D721Med (cell line): ENCODE measurements at regions not wholly inside any gene's neighbourhood (a gene's known extent, or its start where the extent isn't known, plus 50 kb on each side); places are given as distances from the start of the nearest gene placed in this dataset.

Experiments used
- DNase-seq: peaks from one replicate; pipeline ENCODE4 v3.0.0; 2011; ENCODE audit warnings: low spot score; ENCODE audit not compliant: insufficient read length
- FAIRE-seq: peaks from 2 replicates; lab custom pipeline; 2011; peaks lifted over from hg19 to GRCh38; lab: Jason Lieb, UNC
- TF ChIP-seq, protein P1 (sequence below): IDR thresholded peaks from 2 replicates; pipeline ENCODE4 v1.5.1; 2012; ENCODE audit warnings: mild to moderate bottlenecking, control low read depth; ENCODE audit not compliant: insufficient read depth; ENCODE audit errors: missing control alignments

- no peak for DNase-seq
- no peak for FAIRE-seq
- TF ChIP-seq, protein P1, sequence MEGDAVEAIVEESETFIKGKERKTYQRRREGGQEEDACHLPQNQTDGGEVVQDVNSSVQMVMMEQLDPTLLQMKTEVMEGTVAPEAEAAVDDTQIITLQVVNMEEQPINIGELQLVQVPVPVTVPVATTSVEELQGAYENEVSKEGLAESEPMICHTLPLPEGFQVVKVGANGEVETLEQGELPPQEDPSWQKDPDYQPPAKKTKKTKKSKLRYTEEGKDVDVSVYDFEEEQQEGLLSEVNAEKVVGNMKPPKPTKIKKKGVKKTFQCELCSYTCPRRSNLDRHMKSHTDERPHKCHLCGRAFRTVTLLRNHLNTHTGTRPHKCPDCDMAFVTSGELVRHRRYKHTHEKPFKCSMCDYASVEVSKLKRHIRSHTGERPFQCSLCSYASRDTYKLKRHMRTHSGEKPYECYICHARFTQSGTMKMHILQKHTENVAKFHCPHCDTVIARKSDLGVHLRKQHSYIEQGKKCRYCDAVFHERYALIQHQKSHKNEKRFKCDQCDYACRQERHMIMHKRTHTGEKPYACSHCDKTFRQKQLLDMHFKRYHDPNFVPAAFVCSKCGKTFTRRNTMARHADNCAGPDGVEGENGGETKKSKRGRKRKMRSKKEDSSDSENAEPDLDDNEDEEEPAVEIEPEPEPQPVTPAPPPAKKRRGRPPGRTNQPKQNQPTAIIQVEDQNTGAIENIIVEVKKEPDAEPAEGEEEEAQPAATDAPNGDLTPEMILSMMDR: no peak
These were observed 388.0 kb upstream of the LRRTM4 start for GRCh38 chr2:77910136-77910535.

GRCh38 chr2:77920838-77921366, 398.7 kb upstream of the LRRTM4 start:
- no peak for DNase-seq
- TF ChIP-seq, protein P1: no peak
- no peak for FAIRE-seq

DNA sequence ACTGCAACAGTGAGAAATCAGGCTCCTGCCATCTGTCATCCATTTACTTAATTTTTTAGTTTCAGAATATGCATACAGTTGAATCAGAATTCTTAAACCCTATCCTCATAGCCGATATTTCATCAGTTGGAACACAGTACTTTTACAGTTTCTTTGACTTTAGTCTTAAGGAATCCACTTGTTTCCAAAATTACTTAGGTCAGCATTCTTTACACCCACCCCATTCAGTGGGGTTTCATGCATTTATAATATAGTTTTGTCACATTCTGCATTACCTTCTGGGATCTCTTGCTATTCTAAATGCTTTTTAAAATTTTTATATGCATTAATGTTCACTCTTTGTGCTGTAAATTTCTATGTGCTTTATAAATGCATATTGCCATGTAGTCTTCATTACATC, 400.4 kb upstream of the LRRTM4 start:
- TF ChIP-seq, protein P1: no peak
- FAIRE-seq: no peak

DNA sequence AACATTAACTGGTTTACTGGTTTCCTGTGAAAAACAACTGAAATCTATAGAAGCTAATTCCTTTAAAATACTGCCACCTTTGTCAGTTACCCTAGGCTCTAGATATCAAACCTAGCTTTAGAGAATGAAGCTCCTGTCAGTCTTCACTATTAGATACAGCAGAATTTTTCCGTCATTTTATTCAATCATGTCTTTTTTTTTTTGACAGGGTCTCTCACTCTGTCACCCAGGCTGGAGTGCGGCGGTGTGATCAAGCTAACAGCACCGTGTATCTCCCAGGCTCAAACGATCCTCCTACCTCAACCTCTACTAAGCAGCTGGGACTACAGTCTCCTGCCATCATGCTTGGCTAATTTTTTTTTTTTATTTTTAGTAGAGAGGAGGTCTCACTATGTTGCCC, 415.2 kb upstream of the LRRTM4 start:
- DNase-seq (no peak), FAIRE-seq (no peak)
- TF ChIP-seq, protein P1: no peak

More for the DNA sequence above, 400.4 kb upstream of the LRRTM4 start:
- no peak for DNase-seq

GRCh38 chr2:77938462-77938861, 416.3 kb upstream of the LRRTM4 start:
- TF ChIP-seq, protein P1: no peak
- DNase-seq (no peak), FAIRE-seq (no peak)

- TF ChIP-seq, protein P1: no peak
- FAIRE-seq: no peak
These were observed 417.2 kb upstream of the LRRTM4 start for GRCh38 chr2:77939370-77939769.

GRCh38 chr2:77939801-77940200, 417.6 kb upstream of the LRRTM4 start:
- TF ChIP-seq, protein P1: no peak
- FAIRE-seq (no peak), DNase-seq (no peak)

More at GRCh38 chr2:77939370-77939769, 417.2 kb upstream of the LRRTM4 start:
- no peak for DNase-seq
